ENCODE measurements at regions not wholly inside any gene's neighbourhood (a gene's known extent, or its start where the extent isn't known, plus 50 kb on each side); places are given as distances from the start of the nearest gene placed in this dataset.

- peaks cover 14% of the 10 kb centered on the region for H3K4me1 Mint-ChIP-seq (ENCODE audit: unreplicated experiment)
- no peak overlapping the region for H3K4me3 Mint-ChIP-seq
- no peak for TF ChIP-seq CTCF (conservative IDR thresholded peaks at IDR 0.05)
- H3K27me3 Mint-ChIP-seq = no peaks in the 10 kb centered on the region
- DNase-seq (ENCODE audit: extremely low spot score, unreplicated experiment) = no peak
- no peaks in the 10 kb centered on the region for H3K9me3 Mint-ChIP-seq
- H3K27ac Mint-ChIP-seq = peak overlapping the region; percentile 40
- H3K36me3 Mint-ChIP-seq = peaks cover 13% of the 10 kb centered on the region
Observed at GRCh38 chr14:71711125-71711524, 221.1 kb upstream of the RGS6 start.

GRCh38 chr14:71711619-71712018 lies 220.6 kb upstream of the RGS6 start:
- H3K4me1 Mint-ChIP-seq (ENCODE audit: unreplicated experiment) = peaks cover 14% of the 10 kb centered on the region
- H3K36me3 Mint-ChIP-seq = peaks cover 13% of the 10 kb centered on the region
- TF ChIP-seq CTCF (conservative IDR thresholded peaks at IDR 0.05) = no peak
- H3K27me3 Mint-ChIP-seq = no peaks in the 10 kb centered on the region
- DNase-seq (ENCODE audit: extremely low spot score, unreplicated experiment) = no peak
- H3K4me3 Mint-ChIP-seq = no peak overlapping the region
- H3K9me3 Mint-ChIP-seq = no peaks in the 10 kb centered on the region
- H3K27ac Mint-ChIP-seq = peak overlapping the region; percentile 40

- Mint-ChIP-seq H3K36me3 (peaks cover 13% of the 10 kb centered on the region), H3K9me3 (no peaks in the 10 kb centered on the region), H3K4me1 (ENCODE audit: unreplicated experiment) (peaks cover 14% of the 10 kb centered on the region), H3K27ac (peak overlapping the region; percentile 30), H3K27me3 (no peaks in the 10 kb centered on the region), H3K4me3 (no peak overlapping the region)
- no peak for DNase-seq (ENCODE audit: extremely low spot score, unreplicated experiment)
- no peak for TF ChIP-seq CTCF (conservative IDR thresholded peaks at IDR 0.05)
Observed at GRCh38 chr14:71712478-71712877, 219.8 kb upstream of the RGS6 start.

GRCh38 chr14:71713016-71713415 lies 219.2 kb upstream of the RGS6 start:
- Mint-ChIP-seq H3K27ac (peak overlapping the region; percentile 30), H3K9me3 (no peaks in the 10 kb centered on the region), H3K27me3 (no peaks in the 10 kb centered on the region), H3K4me3 (no peak overlapping the region), H3K4me1 (ENCODE audit: unreplicated experiment) (peaks cover 14% of the 10 kb centered on the region), H3K36me3 (peaks cover 13% of the 10 kb centered on the region)
- TF ChIP-seq CTCF (conservative IDR thresholded peaks at IDR 0.05) = no peak
- no peak for DNase-seq (ENCODE audit: extremely low spot score, unreplicated experiment)

GRCh38 chr14:71713451-71713850 lies 218.8 kb upstream of the RGS6 start:
- no peaks in the 10 kb centered on the region for H3K9me3 Mint-ChIP-seq
- H3K36me3 Mint-ChIP-seq = peaks cover 13% of the 10 kb centered on the region
- H3K4me3 Mint-ChIP-seq = no peak overlapping the region
- no peaks in the 10 kb centered on the region for H3K27me3 Mint-ChIP-seq
- peaks cover 14% of the 10 kb centered on the region for H3K4me1 Mint-ChIP-seq (ENCODE audit: unreplicated experiment)
- no peak for TF ChIP-seq CTCF (conservative IDR thresholded peaks at IDR 0.05)
- no peak overlapping the region for H3K27ac Mint-ChIP-seq
- DNase-seq (ENCODE audit: extremely low spot score, unreplicated experiment) = no peak

DNA sequence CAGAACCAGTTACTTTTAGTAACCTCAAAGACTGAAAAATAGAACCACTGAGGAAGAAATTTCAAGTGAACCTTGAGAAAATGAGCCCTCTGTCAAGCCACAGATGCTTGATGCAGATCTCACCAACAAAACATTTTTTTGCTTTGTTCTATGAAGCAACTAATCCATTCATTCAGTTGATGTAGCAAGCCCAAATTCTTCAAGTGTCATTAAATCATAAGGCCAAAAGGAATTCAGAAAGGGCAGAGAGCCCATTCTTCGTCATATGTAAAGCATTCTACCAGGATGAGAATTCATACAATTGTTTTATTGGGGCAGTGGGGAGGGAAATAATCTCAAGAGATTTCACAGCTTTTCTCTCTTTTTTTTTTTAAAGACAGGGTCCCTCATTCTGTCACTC lies 218.0 kb upstream of the RGS6 start:
- Mint-ChIP-seq H3K27me3 (no peaks in the 10 kb centered on the region), H3K4me1 (ENCODE audit: unreplicated experiment) (peaks cover 14% of the 10 kb centered on the region), H3K27ac (no peak overlapping the region), H3K9me3 (no peaks in the 10 kb centered on the region), H3K4me3 (no peak overlapping the region), H3K36me3 (peaks cover 9% of the 10 kb centered on the region)
- no peak for TF ChIP-seq CTCF (conservative IDR thresholded peaks at IDR 0.05)
- DNase-seq (ENCODE audit: extremely low spot score, unreplicated experiment) = no peak

Measured in type B pancreatic cell (in vitro differentiated cells).